Testis (tissue), 2 donors: ENCODE measurements at regions not wholly inside any gene's neighbourhood (a gene's known extent, or its start where the extent isn't known, plus 50 kb on each side); places are given as distances from the start of the nearest gene placed in this dataset.

Source experiments
- DNase-seq: peaks from one replicate; pipeline ENCODE4 v3.0.0-alpha.2; 2019
- H3K27ac ChIP-seq, 2 donors: fragments of 200-600 bp; sonication (generic); one replicate each; pipeline ENCODE4 v1.5.1; 2019
- H3K27me3 ChIP-seq: fragments of 200-600 bp; sonication (generic); one replicate; pipeline ENCODE4 v1.5.1; 2019
- H3K36me3 ChIP-seq: fragments of 200-600 bp; sonication (generic); one replicate; pipeline ENCODE4 v1.5.1; 2017; ENCODE audit warnings: low read depth; ENCODE audit errors: missing control alignments
- H3K4me1 ChIP-seq: fragments of 200-600 bp; sonication (generic); one replicate; pipeline ENCODE4 v1.5.1; 2019
- H3K4me3 ChIP-seq, 2 donors: fragments of 200-600 bp; sonication (generic); one replicate each; pipeline ENCODE4 v1.5.1; 2017 to 2019
- H3K9me3 ChIP-seq: fragments of 200-600 bp; sonication (generic); one replicate; pipeline ENCODE4 v1.5.1; 2017
- CTCF ChIP-seq, 3 experiments: fragments of 450-650 bp in 2 of 3; fragments of 200-600 bp in 1 of 3; sonication (generic) in 1 of 3; IDR thresholded peaks; one replicate each; pipeline ENCODE4 v1.5.1; 2016 to 2019; ENCODE audit warnings: antibody characterized with exemption in 3 of 3, mild to moderate bottlenecking in 2 of 3, moderate library complexity in 1 of 3
- POLR2A ChIP-seq: fragments of 450-650 bp; IDR thresholded peaks from one replicate; pipeline ENCODE4 v1.6.1; 2017; ENCODE audit warnings: antibody characterized with exemption, mild to moderate bottlenecking, moderate library complexity
- WGBS, 2 donors: methylation state at CpG; one replicate each; pipeline ENCODE4 v1.1.5; 2018; 5-methylcytosine and 5-hydroxymethylcytosine counted together
- intact Hi-C: fragments of 100-400 bp; cut with DNase I; formaldehyde crosslinking; loops from one replicate; pipeline ENCODE4 v1.15.1; 2023; ENCODE audit warnings: low total_unique reads

GRCh38 chr1:239575113-239575512 lies 188.7 kb downstream of the CHRM3 start:
- no peaks in the 10 kb centered on the region for H3K4me1 ChIP-seq
- WGBS, 2 donors: 82 to 86% methylated on average over 2 of the region's 2 CpGs
- no peak overlapping the region for H3K27ac ChIP-seq
- intact Hi-C loops: no loop called here
- no peaks in the 10 kb centered on the region for H3K9me3 ChIP-seq
- no peaks in the 10 kb centered on the region for H3K27me3 ChIP-seq
- no peak overlapping the region for H3K4me3 ChIP-seq
- TF ChIP-seq POLR2A (no peak), CTCF (IDR thresholded peaks at IDR 0.05) (no peak)
- H3K36me3 ChIP-seq: no peaks in the 10 kb centered on the region
- DNase-seq: no peak

GRCh38 chr1:239583536-239583935 lies 197.2 kb downstream of the CHRM3 start:
- Histone ChIP-seq H3K4me1 (no peaks in the 10 kb centered on the region), H3K9me3 (no peaks in the 10 kb centered on the region), H3K4me3 (no peak overlapping the region), H3K27me3 (no peaks in the 10 kb centered on the region), H3K36me3 (no peaks in the 10 kb centered on the region), H3K27ac (no peak overlapping the region)
- TF ChIP-seq CTCF (IDR thresholded peaks at IDR 0.05) (no peak), POLR2A (no peak)
- WGBS, 2 donors: 62 to 85% methylated on average over 1 of the region's 1 CpG
- intact Hi-C loops: no loop called here
- DNase-seq: no peak

GRCh38 chr1:239586128-239586527 lies 199.8 kb downstream of the CHRM3 start:
- Histone ChIP-seq H3K27ac (no peak overlapping the region), H3K36me3 (no peaks in the 10 kb centered on the region), H3K4me1 (no peaks in the 10 kb centered on the region), H3K4me3 (no peak overlapping the region), H3K27me3 (no peaks in the 10 kb centered on the region), H3K9me3 (no peaks in the 10 kb centered on the region)
- DNase-seq: no peak
- intact Hi-C loops: no loop called here
- no peak for TF ChIP-seq CTCF (IDR thresholded peaks at IDR 0.05)
- no peak for TF ChIP-seq POLR2A

GRCh38 chr1:239587066-239587465 lies 200.7 kb downstream of the CHRM3 start:
- Histone ChIP-seq H3K9me3 (no peaks in the 10 kb centered on the region), H3K27me3 (no peaks in the 10 kb centered on the region), H3K4me1 (no peaks in the 10 kb centered on the region), H3K4me3 (no peak overlapping the region), H3K27ac (no peak overlapping the region), H3K36me3 (no peaks in the 10 kb centered on the region)
- WGBS, 2 donors: 75% methylated on average over 8 of the region's 8 CpGs
- intact Hi-C loops: no loop called here
- TF ChIP-seq POLR2A (no peak), CTCF (IDR thresholded peaks at IDR 0.05) (no peak)
- DNase-seq: no peak

- no peaks in the 10 kb centered on the region for H3K27me3 ChIP-seq
- no peaks in the 10 kb centered on the region for H3K4me1 ChIP-seq
- TF ChIP-seq CTCF (IDR thresholded peaks at IDR 0.05): no peak
- TF ChIP-seq POLR2A: no peak
- H3K4me3 ChIP-seq: no peak overlapping the region
- no peak for DNase-seq
- WGBS, 2 donors: 81 to 86% methylated on average over 6 of the region's 6 CpGs
- intact Hi-C loops: no loop called here
- no peak overlapping the region for H3K27ac ChIP-seq
- no peaks in the 10 kb centered on the region for H3K36me3 ChIP-seq
- H3K9me3 ChIP-seq: no peaks in the 10 kb centered on the region
Measured at GRCh38 chr1:239587574-239588369, 201.4 kb downstream of the CHRM3 start.
